Gastrocnemius medialis (tissue), 4 donors: ENCODE measurements at regions not wholly inside any gene's neighbourhood (a gene's known extent, or its start where the extent isn't known, plus 50 kb on each side); places are given as distances from the start of the nearest gene placed in this dataset.

Experiments
- POLR2A ChIP-seq, 2 donors: fragments of 450-650 bp; IDR thresholded peaks; one replicate each; pipeline ENCODE4 v1.6.1; 2017; ENCODE audit warnings: antibody characterized with exemption in 2 of 2, mild to moderate bottlenecking in 2 of 2, moderate library complexity in 2 of 2
- TF ChIP-seq, protein P1 (sequence below), 5 experiments: fragments of 450-650 bp in 3 of 5; fragments of 200-600 bp in 2 of 5; sonication (generic) in 2 of 5; IDR thresholded peaks in 4 of 5; conservative IDR thresholded peaks in 1 of 5; 1 replicate in 4 of 5; 2 replicates in 1 of 5; pipeline ENCODE4 v1.5.1; 2016 to 2019; ENCODE audit warnings: antibody characterized with exemption in 5 of 5, mild to moderate bottlenecking in 3 of 5, moderate library complexity in 3 of 5

DNA sequence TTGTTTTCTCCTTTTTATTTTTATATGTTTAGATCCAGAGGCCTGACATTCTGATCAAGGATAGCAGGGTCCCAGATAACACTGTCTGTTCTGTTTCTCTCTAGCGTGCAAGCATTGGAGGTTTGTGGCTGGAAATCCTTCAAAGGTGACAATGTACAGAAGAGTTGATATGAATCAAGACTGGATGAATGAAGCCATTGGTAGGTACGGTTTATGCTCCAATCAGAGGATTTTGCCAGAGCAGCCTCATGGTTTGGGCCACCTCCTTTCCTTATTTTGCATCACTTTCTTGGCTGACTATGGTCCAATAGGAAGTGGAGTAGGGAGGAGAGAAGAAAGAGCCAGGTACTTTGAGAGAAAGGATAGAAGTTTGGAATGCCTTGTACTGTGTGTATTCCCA, 484.8 kb upstream of the JAG1 start:
- TF ChIP-seq, protein P1, sequence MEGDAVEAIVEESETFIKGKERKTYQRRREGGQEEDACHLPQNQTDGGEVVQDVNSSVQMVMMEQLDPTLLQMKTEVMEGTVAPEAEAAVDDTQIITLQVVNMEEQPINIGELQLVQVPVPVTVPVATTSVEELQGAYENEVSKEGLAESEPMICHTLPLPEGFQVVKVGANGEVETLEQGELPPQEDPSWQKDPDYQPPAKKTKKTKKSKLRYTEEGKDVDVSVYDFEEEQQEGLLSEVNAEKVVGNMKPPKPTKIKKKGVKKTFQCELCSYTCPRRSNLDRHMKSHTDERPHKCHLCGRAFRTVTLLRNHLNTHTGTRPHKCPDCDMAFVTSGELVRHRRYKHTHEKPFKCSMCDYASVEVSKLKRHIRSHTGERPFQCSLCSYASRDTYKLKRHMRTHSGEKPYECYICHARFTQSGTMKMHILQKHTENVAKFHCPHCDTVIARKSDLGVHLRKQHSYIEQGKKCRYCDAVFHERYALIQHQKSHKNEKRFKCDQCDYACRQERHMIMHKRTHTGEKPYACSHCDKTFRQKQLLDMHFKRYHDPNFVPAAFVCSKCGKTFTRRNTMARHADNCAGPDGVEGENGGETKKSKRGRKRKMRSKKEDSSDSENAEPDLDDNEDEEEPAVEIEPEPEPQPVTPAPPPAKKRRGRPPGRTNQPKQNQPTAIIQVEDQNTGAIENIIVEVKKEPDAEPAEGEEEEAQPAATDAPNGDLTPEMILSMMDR (IDR thresholded peaks at IDR 0.05 in 4 of 5, conservative IDR thresholded peaks at IDR 0.05 in 1 of 5): no peak
- TF ChIP-seq POLR2A (IDR thresholded peaks at IDR 0.05): no peak
